ENCODE measurements at regions not wholly inside any gene's neighbourhood (a gene's known extent, or its start where the extent isn't known, plus 50 kb on each side); places are given as distances from the start of the nearest gene placed in this dataset.

DNA sequence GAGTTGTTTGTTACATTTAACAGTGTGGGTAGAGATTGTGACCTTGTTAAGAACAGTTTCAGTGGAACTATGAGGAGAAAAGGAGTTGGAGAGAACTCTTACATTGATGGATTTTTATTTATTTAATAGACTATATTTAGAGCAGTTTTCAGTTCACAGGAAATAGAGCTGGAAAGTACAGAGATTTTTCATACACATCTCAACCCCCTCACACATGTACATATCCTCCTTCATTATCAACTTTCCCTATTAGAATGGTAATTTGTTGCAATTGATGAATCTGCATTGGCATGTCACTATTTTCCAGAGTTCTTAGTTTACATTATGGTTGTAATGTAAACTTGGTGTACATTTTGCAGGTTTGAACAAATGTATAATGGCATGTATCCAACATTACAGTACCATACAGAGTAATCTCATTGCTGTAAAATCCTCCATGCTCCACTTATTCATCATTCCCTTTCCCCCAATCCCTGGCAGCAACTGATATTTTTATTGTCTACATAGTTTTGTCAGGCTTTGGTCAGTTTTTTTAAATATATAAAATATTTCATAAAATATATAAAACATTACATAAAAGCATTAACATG lies 756.6 kb upstream of the DPPA4 start:
- no peak for DNase-seq (ENCODE audit: low read depth in 2 of 2)

DNA sequence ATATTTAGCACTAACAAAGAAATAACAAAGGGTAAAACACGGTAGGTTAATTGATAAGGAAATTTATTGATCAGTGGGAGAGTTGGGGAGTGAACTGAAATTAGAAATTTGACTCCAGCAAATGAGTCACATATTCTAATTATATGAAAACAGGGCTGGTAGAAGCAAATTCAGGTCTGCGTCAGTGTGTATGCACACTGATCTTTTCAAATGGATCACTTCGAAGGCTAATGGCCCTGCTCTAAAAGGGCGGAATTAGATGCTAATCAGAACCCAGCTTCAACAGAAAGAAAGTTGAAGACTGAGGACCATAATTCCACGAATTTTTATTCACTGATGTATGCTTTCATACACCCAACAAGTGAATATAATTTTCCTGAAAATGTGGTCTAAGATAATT lies 762.4 kb upstream of the DPPA4 start:
- DNase-seq (ENCODE audit: low read depth in 2 of 2) = no peak

DNA sequence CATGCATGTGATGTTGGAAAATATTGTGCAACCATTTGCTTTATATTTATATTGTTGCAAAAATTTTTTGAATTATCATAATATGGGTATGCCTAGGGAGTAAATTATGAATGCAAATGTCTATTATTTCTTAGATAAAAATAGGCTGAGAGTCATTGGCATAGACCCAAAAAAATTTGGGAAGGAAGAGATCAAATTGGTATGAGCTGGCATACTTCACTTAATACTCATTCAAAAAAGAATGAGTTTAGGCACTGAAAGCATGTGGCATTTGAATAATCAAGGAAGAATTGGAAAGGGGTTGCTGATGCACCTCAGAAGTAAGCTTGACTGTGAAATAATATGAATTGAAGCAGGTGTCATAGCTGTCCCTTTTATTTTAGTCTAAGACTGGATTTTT lies 764.0 kb upstream of the DPPA4 start:
- DNase-seq (ENCODE audit: low read depth in 2 of 2) = no peak

DNA sequence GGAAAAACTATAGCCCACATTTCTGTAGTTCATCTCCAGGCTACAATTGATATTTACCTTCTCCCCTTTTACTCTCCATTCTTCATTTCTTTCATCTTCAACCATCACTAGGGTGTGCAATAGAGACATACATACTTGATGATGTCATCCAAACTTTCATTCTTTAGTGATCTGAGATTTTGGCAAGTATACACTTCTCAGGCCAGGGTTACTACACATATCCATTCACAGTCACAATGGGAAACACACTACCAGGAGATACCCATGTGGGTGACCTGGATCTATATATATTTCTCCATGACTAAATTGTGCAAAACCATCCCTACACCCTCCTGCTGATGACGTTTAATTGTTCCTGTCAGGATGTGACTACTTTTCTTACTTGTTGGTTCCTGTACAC lies 769.5 kb upstream of the DPPA4 start:
- no peak for DNase-seq (ENCODE audit: low read depth in 2 of 2)

DNA sequence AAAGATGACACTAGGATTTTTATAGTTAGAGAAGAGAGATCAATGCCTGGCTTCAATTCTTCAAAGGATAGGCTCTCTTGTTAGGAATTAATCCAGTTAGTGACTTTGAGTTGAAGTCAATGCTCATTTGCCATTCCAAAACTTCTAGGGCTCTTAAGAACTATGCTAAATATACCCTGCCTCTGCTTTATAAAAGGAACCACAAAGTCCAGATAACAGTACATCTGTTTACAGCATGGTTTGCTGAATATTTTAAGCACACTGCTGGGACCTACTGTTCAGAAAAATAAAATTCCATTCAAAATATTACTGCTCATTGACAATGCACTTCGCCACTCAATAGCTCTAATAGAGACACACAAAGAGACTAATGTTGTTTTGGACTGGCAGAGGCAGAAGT lies 786.6 kb upstream of the DPPA4 start:
- no peak for DNase-seq (ENCODE audit: low read depth in 2 of 2)

DNA sequence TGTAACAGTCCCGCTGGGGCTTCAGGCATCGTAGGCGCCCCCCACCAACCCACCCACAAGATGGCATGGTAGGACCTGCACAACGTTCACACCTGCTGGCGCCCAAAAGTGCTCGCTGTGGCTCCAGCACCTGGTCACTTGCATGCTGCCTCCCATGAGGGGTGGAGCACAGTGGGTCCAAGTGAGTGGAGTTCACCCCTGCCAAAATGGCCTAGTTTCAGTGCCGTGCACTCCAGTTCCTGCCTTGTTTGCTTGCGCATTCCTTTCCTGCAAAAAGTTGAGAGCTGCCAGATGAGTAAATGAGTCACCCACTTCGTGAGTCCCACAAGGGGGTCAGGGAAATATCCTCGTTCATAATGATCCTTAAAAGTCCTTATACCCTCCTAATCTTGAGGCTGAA lies 788.7 kb upstream of the DPPA4 start:
- no peak for DNase-seq (ENCODE audit: low read depth in 2 of 2)

DNA sequence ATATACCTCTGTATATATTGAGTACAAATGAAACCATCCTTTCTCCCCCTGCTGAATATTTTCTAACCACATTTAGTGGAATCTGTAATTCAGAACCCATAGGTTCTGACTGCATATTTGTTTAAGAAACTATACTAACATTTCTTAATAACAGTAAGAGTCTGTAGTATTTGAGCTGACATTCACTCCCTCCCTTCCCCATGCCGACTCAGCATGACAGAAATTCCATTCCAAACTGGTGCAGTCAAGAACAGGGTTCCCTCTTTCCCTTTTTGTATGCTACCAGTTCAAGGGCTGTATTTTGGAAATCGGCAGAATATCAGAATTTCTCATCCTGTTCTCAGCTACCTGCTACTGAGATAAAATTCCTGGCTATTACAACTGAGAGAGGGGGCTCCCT lies 796.6 kb upstream of the DPPA4 start:
- DNase-seq (ENCODE audit: low read depth in 2 of 2) = no peak

DNA sequence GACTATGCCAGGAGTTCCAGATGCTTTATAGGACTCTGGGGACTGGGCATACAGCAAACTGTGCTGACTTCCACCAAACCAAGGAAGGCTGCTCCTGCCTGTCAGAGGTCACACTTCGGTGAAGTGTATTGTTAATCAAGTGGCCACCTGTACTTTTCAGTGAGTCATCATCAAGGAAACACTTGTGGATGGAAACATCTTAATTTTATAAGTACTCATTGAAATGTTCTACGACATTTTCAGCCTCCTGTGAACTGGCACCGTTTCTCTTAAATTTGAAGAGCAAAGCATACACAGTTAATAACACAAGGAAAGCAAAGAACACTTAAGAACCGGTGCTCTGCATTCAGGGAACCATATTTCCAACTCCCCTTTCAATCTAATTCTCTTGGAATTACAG lies 801.7 kb upstream of the DPPA4 start:
- no peak for DNase-seq (ENCODE audit: low read depth in 2 of 2)

DNA sequence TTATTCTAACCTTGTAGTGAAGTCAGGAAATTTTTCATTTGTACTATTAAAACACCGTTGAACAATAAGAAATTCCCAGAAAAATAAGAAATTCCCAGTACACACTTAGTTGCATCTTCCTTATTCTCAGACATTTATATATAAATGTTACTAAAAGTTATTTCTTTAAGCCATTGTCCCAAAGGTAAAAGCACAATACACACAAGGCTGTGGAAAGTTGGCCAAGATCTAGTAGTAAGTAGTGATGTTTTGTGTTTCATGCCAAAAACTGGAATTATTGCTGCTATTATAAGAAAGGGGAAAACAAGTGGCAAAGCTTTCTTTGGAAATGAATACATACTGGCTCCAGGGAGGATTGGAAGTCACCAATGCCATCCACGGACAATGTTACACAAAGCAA lies 802.5 kb upstream of the DPPA4 start:
- DNase-seq (ENCODE audit: low read depth in 2 of 2) = no peak

DNA sequence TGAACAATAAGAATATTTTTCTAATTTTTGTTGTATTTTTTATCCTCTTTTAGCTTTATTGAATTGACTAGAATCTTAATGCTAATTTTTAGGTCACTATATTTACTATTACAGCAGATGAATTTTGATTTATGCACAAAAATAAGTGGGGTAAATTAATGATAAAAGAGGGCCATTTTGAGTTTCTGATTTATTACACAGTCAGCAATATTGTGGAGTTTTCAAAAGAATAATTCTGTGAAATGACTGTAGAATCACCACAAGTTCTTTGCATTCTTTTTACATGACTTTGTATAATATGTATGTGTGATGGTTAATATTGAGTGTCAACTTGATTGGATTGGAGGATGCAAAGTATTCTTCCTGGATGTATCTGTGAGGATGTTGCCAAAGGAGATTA lies 812.4 kb upstream of the DPPA4 start:
- DNase-seq (ENCODE audit: low read depth in 2 of 2) = no peak

DNA sequence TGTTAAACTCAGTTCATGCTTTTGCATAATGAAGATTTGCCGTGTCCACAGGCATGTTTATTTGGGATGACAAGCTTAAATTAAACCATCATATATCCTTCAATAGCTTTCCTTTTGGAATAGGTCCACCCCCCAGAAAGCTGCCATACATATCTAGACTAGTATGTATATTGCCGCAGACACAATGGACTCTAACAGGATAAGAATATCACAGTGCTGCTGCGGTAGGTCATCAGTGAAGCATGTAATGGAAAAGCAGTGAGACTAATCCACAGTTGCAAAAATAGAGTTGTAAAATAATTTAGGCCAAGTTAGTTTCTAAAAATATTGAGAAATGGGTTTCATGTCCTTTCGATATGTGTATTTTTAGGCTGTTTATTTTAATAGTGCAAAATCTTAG lies 819.9 kb upstream of the DPPA4 start:
- DNase-seq (ENCODE audit: low read depth in 2 of 2) = no peak

DNA sequence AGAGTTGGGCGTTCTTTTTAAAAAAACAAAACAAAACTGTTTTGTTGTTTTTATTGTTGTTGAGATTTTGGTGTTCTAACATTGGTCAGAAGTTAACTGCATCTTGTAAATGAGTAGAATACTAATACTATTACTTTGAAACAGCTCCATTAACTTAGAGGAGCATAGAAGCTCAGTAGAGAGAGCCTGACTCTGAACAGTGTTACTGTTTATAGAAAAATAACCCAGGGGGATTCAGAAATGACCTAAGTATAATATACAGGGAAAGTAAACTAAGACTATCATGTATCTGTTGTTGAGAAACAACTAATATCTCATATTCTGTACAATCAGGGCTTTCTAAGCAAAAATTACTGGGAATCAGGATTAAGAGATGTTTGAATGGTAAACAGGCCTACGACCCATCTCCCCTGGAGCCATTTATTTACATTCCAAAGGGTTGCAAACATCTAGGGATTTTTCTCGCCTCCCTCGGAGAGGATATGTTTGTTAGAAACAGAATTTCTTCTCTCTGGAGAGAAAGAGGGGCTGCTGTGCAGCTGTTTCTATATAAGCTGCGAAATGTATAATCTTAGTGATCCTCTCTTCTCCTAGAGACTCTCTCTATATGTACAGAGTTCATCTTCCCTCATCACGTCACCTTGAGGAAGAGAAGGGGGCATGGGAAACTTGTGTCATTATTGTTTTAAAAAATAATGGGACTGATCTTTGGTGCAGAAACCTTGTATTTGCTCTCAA lies 827.5 kb upstream of the DPPA4 start:
- no peak for DNase-seq (ENCODE audit: low read depth in 2 of 2)

DNA sequence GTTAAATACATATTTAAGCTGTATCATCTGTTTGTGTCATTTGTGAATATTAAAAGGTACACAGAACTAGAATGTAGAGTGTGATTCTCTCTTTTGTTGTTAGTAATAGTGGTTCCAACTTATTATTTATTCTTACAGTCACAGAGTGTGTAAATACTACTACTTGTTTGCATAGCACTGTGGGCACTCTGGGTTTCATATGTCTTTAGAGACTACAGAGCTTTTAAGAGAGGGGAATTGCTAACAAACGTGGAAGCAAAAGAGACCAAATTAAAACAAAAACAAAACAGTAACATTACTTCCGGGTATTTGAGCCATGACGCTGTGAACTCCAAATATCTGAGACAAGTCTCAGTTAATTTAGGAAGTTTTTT lies 828.0 kb upstream of the DPPA4 start:
- DNase-seq (ENCODE audit: low read depth in 2 of 2) = no peak

DNA sequence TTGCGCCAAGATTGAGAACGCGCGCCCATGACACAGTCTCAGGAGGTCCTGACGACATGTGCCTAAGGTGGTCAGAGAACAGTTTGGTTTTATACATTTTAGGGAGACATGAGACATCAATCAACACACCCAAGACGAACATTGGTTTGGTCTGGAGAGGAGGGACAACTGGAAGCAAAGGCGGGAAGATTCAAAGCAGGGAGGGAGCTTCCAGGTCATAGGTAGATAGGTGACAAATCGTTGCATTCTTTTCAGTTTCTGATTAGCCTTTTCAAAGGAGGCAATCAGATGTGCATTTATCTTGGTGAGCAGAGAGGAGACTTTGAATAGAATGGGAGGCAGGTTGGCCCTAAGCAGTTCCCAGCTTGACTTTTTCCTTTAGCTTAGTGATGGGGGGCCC lies 828.4 kb upstream of the DPPA4 start:
- DNase-seq (ENCODE audit: low read depth in 2 of 2) = no peak

DNA sequence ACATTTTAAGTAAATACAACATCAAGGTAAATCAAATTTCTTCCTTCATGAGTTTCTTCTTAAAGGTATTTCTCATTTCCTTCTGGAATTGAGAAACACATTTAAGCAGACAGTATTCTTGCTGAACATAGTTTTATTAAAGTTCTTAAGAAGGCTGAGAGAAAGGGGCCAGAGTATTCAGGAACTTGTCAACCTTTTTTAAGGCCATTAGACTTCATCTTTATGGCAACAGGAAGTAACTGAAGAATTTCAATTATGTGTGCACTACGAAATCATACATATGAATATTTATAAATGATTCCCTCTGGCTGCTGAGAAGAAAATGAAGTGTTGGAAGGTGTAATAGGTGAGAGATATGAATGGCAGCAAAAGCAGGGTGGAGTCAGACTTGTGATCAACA lies 829.4 kb upstream of the DPPA4 start:
- no peak for DNase-seq (ENCODE audit: low read depth in 2 of 2)

DNA sequence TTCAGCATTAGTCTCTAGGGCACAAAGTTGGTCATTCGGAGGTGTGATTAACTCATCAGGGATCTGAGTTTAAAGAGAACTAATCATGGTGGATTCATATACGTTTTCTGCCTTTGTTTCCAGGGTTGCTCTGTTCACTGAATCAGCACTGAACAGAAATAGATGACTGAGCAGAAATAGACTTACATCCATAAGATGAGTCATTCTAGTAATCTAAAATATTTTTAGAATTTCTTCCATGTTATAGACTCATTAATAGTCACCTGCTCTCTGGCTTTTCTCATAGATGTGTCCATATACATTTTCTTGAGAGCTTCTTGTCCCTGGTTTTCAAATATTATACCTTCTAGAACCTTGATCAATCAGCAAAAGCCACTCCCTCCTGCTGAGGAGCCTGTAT lies 837.6 kb upstream of the DPPA4 start:
- DNase-seq (ENCODE audit: low read depth in 2 of 2) = no peak

DNA sequence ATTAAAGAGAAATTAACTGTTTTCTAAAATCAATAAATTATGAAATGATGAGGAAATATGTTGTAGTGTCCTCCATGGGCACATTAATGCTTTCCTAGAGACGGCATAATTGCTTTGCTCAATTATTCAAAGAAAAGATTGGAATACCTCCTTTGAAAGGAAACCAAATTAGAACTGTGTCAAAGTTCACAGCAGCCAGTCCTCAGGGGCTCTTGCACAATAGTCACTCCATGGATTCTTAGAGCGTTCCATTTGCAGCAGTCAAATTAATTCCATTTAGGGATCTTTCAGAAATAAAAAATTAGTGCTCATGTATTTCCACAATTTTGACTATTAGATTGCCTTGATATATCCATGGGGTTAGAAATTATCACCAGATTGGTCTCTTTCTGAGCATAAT lies 841.6 kb upstream of the DPPA4 start:
- no peak for DNase-seq (ENCODE audit: low read depth in 2 of 2)

DNA sequence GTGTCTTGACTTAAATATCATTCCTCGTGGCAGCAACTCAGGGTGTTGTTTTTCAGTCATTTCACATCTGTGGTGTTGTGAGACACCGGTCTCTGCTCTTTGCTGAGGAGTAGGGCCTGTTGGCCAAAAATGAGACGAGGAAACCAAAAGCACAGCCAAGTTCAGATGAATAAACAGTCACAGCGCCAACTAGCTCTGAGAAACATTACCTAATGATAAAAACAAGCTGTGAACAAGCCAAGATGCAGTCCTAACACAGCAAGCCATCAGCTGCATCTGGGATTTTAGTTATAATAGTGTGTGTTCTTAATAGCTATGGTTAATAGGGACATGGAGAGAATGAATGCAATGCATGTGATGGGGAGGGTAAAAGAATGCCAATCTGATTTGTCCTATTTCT lies 843.4 kb upstream of the DPPA4 start:
- DNase-seq (ENCODE audit: low read depth in 2 of 2) = no peak

DNA sequence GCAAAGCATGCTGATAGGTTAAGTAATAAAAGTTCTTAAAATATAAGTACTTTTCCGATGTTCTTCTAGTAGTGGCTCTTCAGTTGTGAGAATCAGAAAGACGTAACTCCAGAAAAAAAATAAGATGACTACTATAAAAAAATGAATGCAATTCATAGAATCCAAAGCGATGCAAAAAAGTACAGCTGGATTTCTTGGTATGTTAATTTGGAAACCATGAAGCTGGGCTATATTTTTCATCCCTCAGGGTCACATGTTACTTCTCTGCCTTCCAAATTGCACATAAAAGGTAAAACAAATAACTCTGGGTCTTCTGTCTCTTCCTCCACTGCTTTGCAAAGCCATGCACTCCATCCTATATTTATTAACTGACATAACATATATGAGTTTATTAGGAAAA lies 843.9 kb upstream of the DPPA4 start:
- DNase-seq (ENCODE audit: low read depth in 2 of 2) = no peak

DNA sequence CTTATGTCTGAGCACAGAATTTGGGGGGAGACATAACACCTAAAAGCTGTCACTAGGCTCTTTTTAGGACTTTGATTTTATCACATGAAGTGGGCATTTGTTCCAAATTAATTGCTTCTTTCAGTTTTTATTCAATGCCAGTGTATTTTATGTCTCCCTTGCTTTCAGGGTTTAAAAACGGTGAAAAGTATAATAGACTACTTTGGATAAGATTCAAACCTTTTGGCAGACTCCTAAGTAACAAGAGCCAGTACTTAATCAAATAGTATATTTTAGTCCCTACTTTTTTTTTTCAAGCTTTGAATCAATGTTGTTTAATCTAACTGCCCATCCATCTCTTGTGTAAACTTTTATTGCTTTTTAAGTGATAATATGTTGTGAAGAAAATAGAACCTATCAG lies 847.2 kb upstream of the DPPA4 start:
- DNase-seq (ENCODE audit: low read depth in 2 of 2) = no peak

DNA sequence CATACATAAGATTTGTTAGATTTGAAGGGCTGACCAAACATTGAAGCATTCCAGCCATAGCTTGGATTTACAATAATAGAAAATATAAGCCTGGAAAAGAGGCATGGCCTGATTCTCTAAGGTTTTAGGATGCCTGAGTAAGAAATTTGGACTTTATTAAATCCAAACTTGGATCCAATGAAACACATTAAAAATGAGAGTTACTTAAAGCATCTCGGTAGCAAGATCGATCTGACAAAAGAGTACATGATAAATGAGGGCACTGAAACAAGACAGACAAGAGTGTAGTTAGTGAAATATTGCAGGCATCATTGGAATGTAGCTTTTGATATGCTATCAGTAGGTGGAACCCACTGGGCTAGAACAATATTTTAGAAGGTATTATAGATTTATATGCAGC lies 855.7 kb upstream of the DPPA4 start:
- DNase-seq (ENCODE audit: low read depth in 2 of 2) = no peak

DNA sequence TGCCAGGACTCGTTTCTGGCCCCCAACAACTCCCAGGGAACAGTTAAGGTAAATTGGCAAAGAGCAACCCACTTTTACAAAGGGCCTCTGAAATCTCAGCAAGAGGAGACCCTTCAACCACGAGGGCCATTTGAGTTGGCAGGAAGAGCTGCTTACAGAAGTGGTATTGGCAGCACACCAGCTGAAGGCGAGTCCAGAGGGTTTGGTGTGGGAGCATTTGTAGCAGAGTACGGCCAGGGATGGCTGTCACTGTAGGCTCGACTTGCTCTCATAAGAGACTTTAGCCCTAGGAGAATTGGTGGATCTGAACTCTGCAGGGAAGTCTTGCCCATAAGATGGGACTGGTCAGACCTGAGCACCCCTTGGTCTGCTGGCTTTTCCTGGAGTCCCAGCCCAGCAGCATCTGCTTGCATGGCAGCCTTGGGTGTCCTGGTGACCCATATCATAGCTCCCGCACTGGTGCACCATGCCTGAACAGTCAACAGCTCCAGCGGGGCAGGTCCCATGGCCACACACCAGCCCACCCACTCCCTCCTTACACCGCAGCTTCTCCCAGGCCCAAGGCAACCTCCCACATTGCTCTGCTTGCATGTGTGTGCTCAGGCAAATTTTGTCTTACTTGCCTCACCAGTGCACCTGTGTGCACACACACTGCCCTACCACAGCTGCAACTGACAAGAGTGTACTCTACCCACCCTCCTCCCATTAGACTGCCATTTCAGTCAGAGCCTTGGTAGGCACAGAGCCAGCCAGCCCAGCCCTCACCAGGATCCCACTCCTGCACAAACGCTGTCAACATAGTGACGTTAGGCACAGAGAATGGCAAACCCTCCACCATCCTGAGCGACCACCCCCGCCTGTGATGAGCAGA lies 861.6 kb upstream of the DPPA4 start:
- no peak for DNase-seq (ENCODE audit: low read depth in 2 of 2)

DNA sequence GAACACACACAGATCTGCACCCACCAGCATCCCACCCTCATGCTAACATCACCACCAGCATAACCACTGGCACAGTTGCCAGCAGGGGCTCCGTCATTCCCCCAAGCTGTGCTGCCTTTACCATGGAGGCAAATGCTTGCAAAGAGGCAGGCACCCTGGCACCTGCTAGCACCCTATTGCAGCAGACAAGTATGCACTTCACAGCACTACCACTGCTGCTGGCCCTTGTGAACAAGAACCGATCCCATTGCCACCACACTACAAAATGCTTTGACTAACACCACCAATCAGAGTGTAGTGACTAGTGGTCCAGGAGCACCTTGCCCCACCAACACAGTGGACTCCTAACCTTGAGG lies 862.2 kb upstream of the DPPA4 start:
- no peak for DNase-seq (ENCODE audit: low read depth in 2 of 2)

Measured in stimulated activated CD8-positive, alpha-beta memory T cell treated with anti-CD3 and anti-CD28 coated beads, Interleukin-15, amount 100 ng/mL, for 4 hours (primary cell).